WTC11 (cell line): ENCODE measurements at regions not wholly inside any gene's neighbourhood (a gene's known extent, or its start where the extent isn't known, plus 50 kb on each side); places are given as distances from the start of the nearest gene placed in this dataset.

ENCODE experiments used
- ATF1 ChIP-seq: sonication (generic); formaldehyde crosslinking; IDR thresholded peaks from 2 replicates; pipeline ENCODE4 v1.8.1; 2023; ENCODE audit warnings: mild to moderate bottlenecking, moderate library complexity, missing genetic modification reagents
- HMGA2 ChIP-seq: fragments of 250-450 bp; sonication (Bioruptor Pico); IDR thresholded peaks from 2 replicates; pipeline ENCODE4 v1.4.0; 2021; ENCODE audit warnings: mild to moderate bottlenecking, moderate library complexity
- NR1H2 ChIP-seq: sonication (generic); formaldehyde crosslinking; IDR thresholded peaks from 2 replicates; pipeline ENCODE4 v1.9.0; 2021; ENCODE audit warnings: mild to moderate bottlenecking, moderate library complexity, missing genetic modification reagents
- TF ChIP-seq, protein P1 (sequence below): fragments of 200-600 bp; IDR thresholded peaks from 2 replicates; pipeline ENCODE4 v1.8.0; 2022; ENCODE audit warnings: antibody characterized with exemption

DNA sequence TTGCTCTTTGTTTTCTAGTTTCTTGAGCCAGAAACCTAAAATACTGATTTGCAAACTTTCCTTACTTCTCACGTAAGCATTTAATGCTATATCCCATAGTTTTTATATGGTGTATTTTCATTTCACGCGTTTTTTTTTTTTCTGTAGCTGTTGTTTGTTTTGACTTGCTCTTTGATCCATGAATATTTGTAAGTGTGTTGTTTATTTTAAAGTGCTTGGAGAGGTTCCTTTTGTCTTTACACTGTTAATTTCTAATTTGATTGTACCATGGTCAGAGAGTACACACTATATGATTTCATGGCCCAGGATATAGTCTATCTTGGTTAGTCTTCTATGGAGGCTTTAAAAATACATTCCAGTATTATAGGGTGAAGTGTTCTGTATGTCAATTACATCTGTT lies 84.8 kb upstream of the RNF217 start:
- TF ChIP-seq, protein P1, sequence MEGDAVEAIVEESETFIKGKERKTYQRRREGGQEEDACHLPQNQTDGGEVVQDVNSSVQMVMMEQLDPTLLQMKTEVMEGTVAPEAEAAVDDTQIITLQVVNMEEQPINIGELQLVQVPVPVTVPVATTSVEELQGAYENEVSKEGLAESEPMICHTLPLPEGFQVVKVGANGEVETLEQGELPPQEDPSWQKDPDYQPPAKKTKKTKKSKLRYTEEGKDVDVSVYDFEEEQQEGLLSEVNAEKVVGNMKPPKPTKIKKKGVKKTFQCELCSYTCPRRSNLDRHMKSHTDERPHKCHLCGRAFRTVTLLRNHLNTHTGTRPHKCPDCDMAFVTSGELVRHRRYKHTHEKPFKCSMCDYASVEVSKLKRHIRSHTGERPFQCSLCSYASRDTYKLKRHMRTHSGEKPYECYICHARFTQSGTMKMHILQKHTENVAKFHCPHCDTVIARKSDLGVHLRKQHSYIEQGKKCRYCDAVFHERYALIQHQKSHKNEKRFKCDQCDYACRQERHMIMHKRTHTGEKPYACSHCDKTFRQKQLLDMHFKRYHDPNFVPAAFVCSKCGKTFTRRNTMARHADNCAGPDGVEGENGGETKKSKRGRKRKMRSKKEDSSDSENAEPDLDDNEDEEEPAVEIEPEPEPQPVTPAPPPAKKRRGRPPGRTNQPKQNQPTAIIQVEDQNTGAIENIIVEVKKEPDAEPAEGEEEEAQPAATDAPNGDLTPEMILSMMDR: no peak
- TF ChIP-seq NR1H2 (CRISPR knock-in tag) (no peak), HMGA2 (no peak), ATF1 (no peak)
